DND-41 (cell line): ENCODE measurements at regions not wholly inside any gene's neighbourhood (a gene's known extent, or its start where the extent isn't known, plus 50 kb on each side); places are given as distances from the start of the nearest gene placed in this dataset.

ENCODE experiments used
- CTCF ChIP-seq: IDR thresholded peaks from 2 replicates; pipeline ENCODE4 v1.5.1; 2012; ENCODE audit warnings: borderline replicate concordance, low read length, moderate library complexity, mild to moderate bottlenecking; ENCODE audit not compliant: poor library complexity, severe bottlenecking; ENCODE audit errors: extremely low read depth
- EZH2 ChIP-seq: IDR thresholded peaks from 3 replicates; pipeline ENCODE4 v1.6.1; 2012; ENCODE audit warnings: borderline replicate concordance, low read depth, mild to moderate bottlenecking, moderate library complexity, low read length, inconsistent platforms; ENCODE audit not compliant: severe bottlenecking

- TF ChIP-seq CTCF (no peak), EZH2 (no peak)
These were observed 781.2 kb upstream of the DIAPH2 start for GRCh38 chrX:95903490-95903889.
